GM12878 (cell line): ENCODE measurements at regions not wholly inside any gene's neighbourhood (a gene's known extent, or its start where the extent isn't known, plus 50 kb on each side); places are given as distances from the start of the nearest gene placed in this dataset.

Source experiments
- ATAC-seq: fragments of 200-7000 bp; cut with Tn5 transposase; 3 replicates; pipeline ENCODE4 v1.9.1; 2020; ENCODE audit warnings: mild to moderate bottlenecking, moderate library complexity
- BruUV-seq: library from RNA; stranded (reverse); fragments of 400-500 nt; replicated peaks from 2 replicates; lab custom pipeline; 2021; lab: Mats Ljungman, UMichigan
- CTCF ChIA-PET: fragments of 300-600 bp; sonication (Branson Sonifier 250); formaldehyde crosslinking; extraction: SDS; loops from one replicate; lab custom pipeline; 2021; ENCODE audit warnings: inconsistent platforms; lab: Yijun Ruan, JAX
- POLR2A ChIA-PET: fragments of 350-600 bp; formaldehyde crosslinking; extraction: SDS; loops from one replicate; lab custom pipeline; 2021; ENCODE audit warnings: inconsistent platforms; lab: Charles Lee
- RAD21 ChIA-PET: fragments of 300-600 bp; sonication (Branson Sonifier 250); formaldehyde crosslinking; loops from one replicate; lab custom pipeline; 2023; ENCODE audit warnings: antibody characterized with exemption; ENCODE audit not compliant: unreplicated experiment; lab: Charles Lee
- SMC1A ChIA-PET: fragments of 300-600 bp; sonication (Branson Sonifier 250); formaldehyde crosslinking; loops from one replicate; lab custom pipeline; 2023; ENCODE audit not compliant: unreplicated experiment, uncharacterized antibody; lab: Charles Lee
- DNase-seq: peaks from one replicate; pipeline ENCODE4 v3.0.0-alpha.2; 2011; ENCODE audit warnings: low read depth, low spot score
- FAIRE-seq: peaks from 3 replicates; lab custom pipeline; 2011; peaks lifted over from hg19 to GRCh38; lab: Jason Lieb, UNC
- H2AFZ ChIP-seq: 2 replicates; pipeline ENCODE4 v1.6.0; 2011; ENCODE audit warnings: low read depth, low read length, control low read depth; ENCODE audit not compliant: control insufficient read depth
- H3K27ac ChIP-seq: 2 replicates; pipeline ENCODE4 v1.5.1; 2011; ENCODE audit warnings: control low read depth; ENCODE audit not compliant: control insufficient read depth, insufficient read depth
- H3K27me3 ChIP-seq, 2 experiments: replicated peaks in 1 of 2; 2 replicates each; pipeline versions ENCODE4 v1.6.0 to v1.6.1; 2011; ENCODE audit warnings: low read length in 1 of 2; ENCODE audit not compliant: control insufficient read depth in 2 of 2, insufficient read depth in 2 of 2
- H3K36me3 ChIP-seq, 2 experiments: 2 replicates each; pipeline ENCODE4 v1.5.1; 2011; ENCODE audit warnings: low read length in 1 of 2; ENCODE audit not compliant: control insufficient read depth in 2 of 2, insufficient read depth in 2 of 2
- H3K4me1 ChIP-seq: 2 replicates; pipeline ENCODE4 v1.6.1; 2011; ENCODE audit warnings: mild to moderate bottlenecking, low read length, moderate library complexity, mixed read lengths; ENCODE audit not compliant: control insufficient read depth, insufficient read depth
- H3K4me2 ChIP-seq: 2 replicates; pipeline ENCODE4 v1.6.0; 2011; ENCODE audit warnings: control low read depth; ENCODE audit not compliant: control insufficient read depth, insufficient read depth
- H3K4me3 ChIP-seq: fragments of 200-600 bp; sonication (generic); 2 replicates; pipeline ENCODE4 v1.5.1; 2016
- H3K79me2 ChIP-seq: 2 replicates; pipeline ENCODE4 v1.6.0; 2011; ENCODE audit warnings: low read length; ENCODE audit not compliant: control insufficient read depth, insufficient read depth
- H3K9ac ChIP-seq: 2 replicates; pipeline ENCODE4 v1.8.0; 2011; ENCODE audit warnings: low read length, control low read depth, mixed read lengths; ENCODE audit not compliant: control insufficient read depth, insufficient read depth
- H3K9me3 ChIP-seq: replicated peaks from 3 replicates; pipeline ENCODE4 v1.5.1; 2011; ENCODE audit warnings: mild to moderate bottlenecking, low read length; ENCODE audit not compliant: control insufficient read depth, insufficient read depth
- H4K20me1 ChIP-seq: 2 replicates; pipeline ENCODE4 v1.6.0; 2011; ENCODE audit not compliant: control insufficient read depth, insufficient read depth
- CREB1 ChIP-seq: IDR thresholded peaks from 2 replicates; pipeline ENCODE4 v1.6.1; 2012; ENCODE audit warnings: low read depth, mild to moderate bottlenecking, inconsistent platforms
- EP300 ChIP-seq, 2 experiments: fragments of 150-350 bp in 1 of 2; IDR thresholded peaks; 2 replicates each; pipeline ENCODE4 v1.6.1; 2011 to 2012; ENCODE audit warnings: low read depth in 2 of 2, low read length in 2 of 2, borderline replicate concordance in 1 of 2, improper control_type of control experiment in 1 of 2, inconsistent platforms in 1 of 2; ENCODE audit not compliant: control insufficient read depth in 1 of 2
- FOS ChIP-seq: IDR thresholded peaks from 3 replicates; pipeline ENCODE4 v1.6.1; 2011; ENCODE audit warnings: borderline replicate concordance; ENCODE audit not compliant: insufficient read length; ENCODE audit errors: extremely low read depth
- IKZF2 ChIP-seq, 2 experiments: fragments of 450-650 bp; IDR thresholded peaks; 2 replicates each; pipeline ENCODE4 v1.6.1; 2017; ENCODE audit warnings: mild to moderate bottlenecking in 2 of 2, moderate library complexity in 2 of 2
- MTA2 ChIP-seq: fragments of 450-650 bp; IDR thresholded peaks from 2 replicates; pipeline ENCODE4 v1.6.1; 2016; ENCODE audit warnings: low read depth, mild to moderate bottlenecking, moderate library complexity
- NR2C2 ChIP-seq: IDR thresholded peaks from 2 replicates; pipeline ENCODE4 v1.6.1; 2011; ENCODE audit warnings: borderline replicate concordance, low read depth; ENCODE audit not compliant: control insufficient read depth, insufficient read length
- PAX8 ChIP-seq: fragments of 450-650 bp; IDR thresholded peaks from 2 replicates; pipeline ENCODE4 v1.6.1; 2017; ENCODE audit warnings: mild to moderate bottlenecking, moderate library complexity
- SMC3 ChIP-seq: IDR thresholded peaks from 2 replicates; pipeline ENCODE4 v1.6.1; 2011; ENCODE audit warnings: low read length, improper control_type of control experiment, borderline replicate concordance
- SPI1 ChIP-seq: IDR thresholded peaks from 2 replicates; pipeline ENCODE4 v1.6.1; 2011; ENCODE audit warnings: low read depth, mild to moderate bottlenecking, low read length, moderate library complexity, borderline replicate concordance; ENCODE audit not compliant: insufficient read depth
- TBL1XR1 ChIP-seq: IDR thresholded peaks from 2 replicates; pipeline ENCODE4 v1.6.1; 2012; ENCODE audit warnings: low read depth, low read length, improper control_type of control experiment
- ZBED1 ChIP-seq: IDR thresholded peaks from 2 replicates; pipeline ENCODE4 v1.6.1; 2016; ENCODE audit warnings: borderline replicate concordance
- WGBS: methylation state at CpG from one replicate; pipeline ENCODE4 v1.1.6; 2016; ENCODE audit warnings: low lambda C conversion rate; ENCODE audit not compliant: insufficient replicate concordance, insufficient coverage; ENCODE audit errors: missing lambda C conversion rate; 5-methylcytosine and 5-hydroxymethylcytosine counted together
- in situ Hi-C: fragments of 300-500 bp; cut with MboI; formaldehyde crosslinking; loops from 9 replicates; pipeline ENCODE4 v1.14.3; 2018; ENCODE audit warnings: mixed read lengths
- intact Hi-C: fragments of 100-400 bp; cut with micrococcal nuclease; formaldehyde crosslinking; loops from one replicate; pipeline ENCODE4 v1.14.2; 2022; ENCODE audit not compliant: unreplicated experiment
- TF ChIP-seq, protein P1 (sequence below): IDR thresholded peaks from 2 replicates; pipeline ENCODE4 v1.6.1; 2012; ENCODE audit warnings: low read depth, low read length, improper control_type of control experiment
- TF ChIP-seq, protein P2 (sequence below): IDR thresholded peaks from 2 replicates; pipeline ENCODE4 v1.6.1; 2011; ENCODE audit warnings: mild to moderate bottlenecking, low read depth, low read length, moderate library complexity; ENCODE audit not compliant: insufficient replicate concordance

DNA sequence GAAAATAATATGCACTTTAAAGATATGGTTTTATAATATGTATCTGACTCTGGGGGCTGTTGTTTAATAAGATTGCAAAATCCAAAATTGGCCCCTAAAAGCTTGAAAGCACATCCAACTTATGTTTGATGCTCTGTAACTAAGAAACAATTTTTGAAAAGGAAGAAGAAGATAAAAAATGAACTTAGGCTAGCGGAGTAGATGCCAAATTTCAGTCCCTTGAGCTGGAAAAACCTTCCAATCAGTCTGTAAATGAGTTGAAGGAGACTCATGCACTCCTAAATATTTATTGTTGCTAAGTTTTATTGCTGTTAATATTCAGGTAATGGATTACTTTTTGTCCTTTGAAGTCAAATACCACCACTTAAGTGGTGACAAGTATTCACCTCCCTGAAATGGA, 465.0 kb downstream of the ZEB2 start:
- RAD21 ChIA-PET: no interaction called here
- no peaks in the 10 kb centered on the region for H3K27me3 ChIP-seq
- DNase-seq (no peak), FAIRE-seq (no peak), ATAC-seq (no peak)
- intact Hi-C loops: no loop called here
- CTCF ChIA-PET: interaction anchor here (0.9 kb wide), 1 partner anchor 13 kb away, joined by 3 read pairs; no protein-coding TSS in a partner anchor
- in situ Hi-C loops: no loop called here
- H3K4me2 ChIP-seq: no peak overlapping the region
- H2AFZ ChIP-seq: no peak overlapping the region
- H3K4me1 ChIP-seq: no peaks in the 10 kb centered on the region
- H3K36me3 ChIP-seq: no peaks in the 10 kb centered on the region
- H3K79me2 ChIP-seq: no peaks in the 10 kb centered on the region
- no peak overlapping the region for H3K27ac ChIP-seq
- TF ChIP-seq, protein P1, sequence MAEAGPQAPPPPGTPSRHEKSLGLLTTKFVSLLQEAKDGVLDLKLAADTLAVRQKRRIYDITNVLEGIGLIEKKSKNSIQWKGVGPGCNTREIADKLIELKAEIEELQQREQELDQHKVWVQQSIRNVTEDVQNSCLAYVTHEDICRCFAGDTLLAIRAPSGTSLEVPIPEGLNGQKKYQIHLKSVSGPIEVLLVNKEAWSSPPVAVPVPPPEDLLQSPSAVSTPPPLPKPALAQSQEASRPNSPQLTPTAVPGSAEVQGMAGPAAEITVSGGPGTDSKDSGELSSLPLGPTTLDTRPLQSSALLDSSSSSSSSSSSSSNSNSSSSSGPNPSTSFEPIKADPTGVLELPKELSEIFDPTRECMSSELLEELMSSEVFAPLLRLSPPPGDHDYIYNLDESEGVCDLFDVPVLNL: no peak
- TF ChIP-seq SMC3 (no peak), TBL1XR1 (no peak), PAX8 (no peak), EP300 (IDR thresholded peaks at IDR 0.05; ENCODE audit: borderline replicate concordance in 1 of 2, control insufficient read depth in 1 of 2, low read depth in 2 of 2, low read length in 2 of 2) (no peak), IKZF2 (IDR thresholded peaks at IDR 0.05) (no peak), NR2C2 (no peak), ZBED1 (no peak), MTA2 (no peak), FOS (no peak), CREB1 (no peak), SPI1 (no peak)
- TF ChIP-seq, protein P2, sequence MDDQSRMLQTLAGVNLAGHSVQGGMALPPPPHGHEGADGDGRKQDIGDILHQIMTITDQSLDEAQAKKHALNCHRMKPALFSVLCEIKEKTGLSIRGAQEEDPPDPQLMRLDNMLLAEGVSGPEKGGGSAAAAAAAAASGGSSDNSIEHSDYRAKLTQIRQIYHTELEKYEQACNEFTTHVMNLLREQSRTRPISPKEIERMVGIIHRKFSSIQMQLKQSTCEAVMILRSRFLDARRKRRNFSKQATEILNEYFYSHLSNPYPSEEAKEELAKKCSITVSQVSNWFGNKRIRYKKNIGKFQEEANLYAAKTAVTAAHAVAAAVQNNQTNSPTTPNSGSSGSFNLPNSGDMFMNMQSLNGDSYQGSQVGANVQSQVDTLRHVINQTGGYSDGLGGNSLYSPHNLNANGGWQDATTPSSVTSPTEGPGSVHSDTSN: no peak
- no TSS peak for BruUV-seq
- H3K4me3 ChIP-seq: no peak overlapping the region
- 96% methylated on average over 1 of the region's 1 CpG for WGBS
- H3K9me3 ChIP-seq: no peaks in the 10 kb centered on the region
- SMC1A ChIA-PET: interaction anchor here (0.9 to 1.4 kb wide), 2 partner anchors 9 to 10 kb away, joined by 3 to 4 read pairs; no protein-coding TSS in a partner anchor
- no peaks in the 10 kb centered on the region for H4K20me1 ChIP-seq
- no peak overlapping the region for H3K9ac ChIP-seq
- POLR2A ChIA-PET: no interaction called here
